BE2C (cell line): ENCODE measurements at regions not wholly inside any gene's neighbourhood (a gene's known extent, or its start where the extent isn't known, plus 50 kb on each side); places are given as distances from the start of the nearest gene placed in this dataset.

Experiments
- DNase-seq: peaks from one replicate; pipeline ENCODE4 v3.0.0-alpha.2; 2020
- H3K27me3 ChIP-seq: fragments of 250-450 bp; sonication (Bioruptor Pico); 2 replicates; pipeline ENCODE4 v1.5.1; 2020; ENCODE audit warnings: mild to moderate bottlenecking
- H3K36me3 ChIP-seq: fragments of 250-450 bp; sonication (Bioruptor Pico); 2 replicates; pipeline ENCODE4 v1.5.1; 2020; ENCODE audit warnings: mild to moderate bottlenecking
- H3K4me1 ChIP-seq: fragments of 250-450 bp; sonication (Bioruptor Pico); 2 replicates; pipeline ENCODE4 v1.5.1; 2020
- H3K4me3 ChIP-seq: 2 replicates; pipeline ENCODE4 v1.5.1; 2011; ENCODE audit warnings: low read depth, low read length
- H3K9me3 ChIP-seq: fragments of 250-450 bp; sonication (Bioruptor Pico); 2 replicates; pipeline ENCODE4 v1.5.1; 2020
- CTCF ChIP-seq: IDR thresholded peaks from 2 replicates; pipeline ENCODE4 v1.5.1; 2012; ENCODE audit warnings: mild to moderate bottlenecking, low read depth, low read length

GRCh38 chr5:2486373-2486772 is 265.1 kb downstream of the IRX2 start:
- Histone ChIP-seq H3K9me3 (no peaks in the 10 kb centered on the region), H3K4me1 (no peaks in the 10 kb centered on the region), H3K4me3 (no peak overlapping the region), H3K36me3 (no peaks in the 10 kb centered on the region), H3K27me3 (no peaks in the 10 kb centered on the region)
- no peak for TF ChIP-seq CTCF
- no peak for DNase-seq

GRCh38 chr5:2482778-2483177 is 268.7 kb downstream of the IRX2 start:
- Histone ChIP-seq H3K4me3 (no peak overlapping the region), H3K9me3 (no peaks in the 10 kb centered on the region), H3K4me1 (no peaks in the 10 kb centered on the region), H3K36me3 (no peaks in the 10 kb centered on the region), H3K27me3 (no peaks in the 10 kb centered on the region)
- TF ChIP-seq CTCF = no peak
- no peak for DNase-seq

GRCh38 chr5:2480871-2481270 is 270.6 kb downstream of the IRX2 start:
- no peaks in the 10 kb centered on the region for H3K27me3 ChIP-seq
- no peaks in the 10 kb centered on the region for H3K4me1 ChIP-seq
- no peaks in the 10 kb centered on the region for H3K9me3 ChIP-seq
- TF ChIP-seq CTCF = no peak
- no peak overlapping the region for H3K4me3 ChIP-seq
- no peak for DNase-seq
- H3K36me3 ChIP-seq = no peaks in the 10 kb centered on the region

- Histone ChIP-seq H3K4me3 (no peak overlapping the region), H3K9me3 (no peaks in the 10 kb centered on the region), H3K27me3 (no peaks in the 10 kb centered on the region)
Measured at GRCh38 chr5:2475902-2476301, 275.6 kb downstream of the IRX2 start.

GRCh38 chr5:2472670-2473069 is 278.8 kb downstream of the IRX2 start:
- no peaks in the 10 kb centered on the region for H3K4me1 ChIP-seq

More at GRCh38 chr5:2475902-2476301, 275.6 kb downstream of the IRX2 start:
- DNase-seq = no peak
- TF ChIP-seq CTCF = no peak
- Histone ChIP-seq H3K4me1 (no peaks in the 10 kb centered on the region), H3K36me3 (no peaks in the 10 kb centered on the region)

More at GRCh38 chr5:2472670-2473069, 278.8 kb downstream of the IRX2 start:
- TF ChIP-seq CTCF = no peak
- Histone ChIP-seq H3K27me3 (no peaks in the 10 kb centered on the region), H3K9me3 (no peaks in the 10 kb centered on the region; the same call in 1 of the 2 replicates), H3K4me3 (no peak overlapping the region), H3K36me3 (no peaks in the 10 kb centered on the region)
- DNase-seq = no peak
